A673 (cell line): ENCODE measurements at regions not wholly inside any gene's neighbourhood (a gene's known extent, or its start where the extent isn't known, plus 50 kb on each side); places are given as distances from the start of the nearest gene placed in this dataset.

Experiments used
- CTCF ChIP-seq: fragments of 300-800, 200-600 bp; sonication (generic); conservative IDR thresholded peaks from 2 replicates; pipeline ENCODE4 v1.5.1; 2017; ENCODE audit warnings: low read depth, mild to moderate bottlenecking, antibody characterized with exemption, low read length, moderate library complexity, mixed read lengths
- EZH2 ChIP-seq: fragments of 200-600 bp; sonication (generic); IDR thresholded peaks from 2 replicates; pipeline ENCODE4 v1.6.1; 2017; ENCODE audit warnings: borderline replicate concordance, low read depth, mild to moderate bottlenecking, mixed read lengths, antibody characterized with exemption, low read length; ENCODE audit not compliant: poor library complexity, severe bottlenecking

- no peak for TF ChIP-seq CTCF
- no peak for TF ChIP-seq EZH2
These were observed 244.1 kb upstream of the ZC3H12C start for GRCh38 chr11:109849051-109849450.
